GM12878 (cell line): ENCODE measurements at regions not wholly inside any gene's neighbourhood (a gene's known extent, or its start where the extent isn't known, plus 50 kb on each side); places are given as distances from the start of the nearest gene placed in this dataset.
"Not testable (repeated sequence)": the region's sequence is repeated elsewhere in the genome, so short reads cannot be mapped to it uniquely, and the experiment has no call there.

ENCODE experiments used
- ATAC-seq: fragments of 200-7000 bp; cut with Tn5 transposase; 3 replicates; pipeline ENCODE4 v1.9.1; 2020; ENCODE audit warnings: mild to moderate bottlenecking, moderate library complexity
- BruUV-seq: library from RNA; stranded (reverse); fragments of 400-500 nt; replicated peaks from 2 replicates; lab custom pipeline; 2021; lab: Mats Ljungman, UMichigan
- CTCF ChIA-PET: fragments of 300-600 bp; sonication (Branson Sonifier 250); formaldehyde crosslinking; extraction: SDS; loops from one replicate; lab custom pipeline; 2021; ENCODE audit warnings: inconsistent platforms; lab: Yijun Ruan, JAX
- POLR2A ChIA-PET: fragments of 350-600 bp; formaldehyde crosslinking; extraction: SDS; loops from one replicate; lab custom pipeline; 2021; ENCODE audit warnings: inconsistent platforms; lab: Charles Lee
- RAD21 ChIA-PET: fragments of 300-600 bp; sonication (Branson Sonifier 250); formaldehyde crosslinking; loops from one replicate; lab custom pipeline; 2023; ENCODE audit warnings: antibody characterized with exemption; ENCODE audit not compliant: unreplicated experiment; lab: Charles Lee
- SMC1A ChIA-PET: fragments of 300-600 bp; sonication (Branson Sonifier 250); formaldehyde crosslinking; loops from one replicate; lab custom pipeline; 2023; ENCODE audit not compliant: unreplicated experiment, uncharacterized antibody; lab: Charles Lee
- DNase-seq: peaks from one replicate; pipeline ENCODE4 v3.0.0-alpha.2; 2011; ENCODE audit warnings: low read depth, low spot score
- FAIRE-seq: peaks from 3 replicates; lab custom pipeline; 2011; peaks lifted over from hg19 to GRCh38; lab: Jason Lieb, UNC
- H2AFZ ChIP-seq: 2 replicates; pipeline ENCODE4 v1.6.0; 2011; ENCODE audit warnings: low read depth, low read length, control low read depth; ENCODE audit not compliant: control insufficient read depth
- H3K27ac ChIP-seq: 2 replicates; pipeline ENCODE4 v1.5.1; 2011; ENCODE audit warnings: control low read depth; ENCODE audit not compliant: control insufficient read depth, insufficient read depth
- H3K27me3 ChIP-seq, 2 experiments: replicated peaks in 1 of 2; 2 replicates each; pipeline versions ENCODE4 v1.6.0 to v1.6.1; 2011; ENCODE audit warnings: low read length in 1 of 2; ENCODE audit not compliant: control insufficient read depth in 2 of 2, insufficient read depth in 2 of 2
- H3K36me3 ChIP-seq, 2 experiments: 2 replicates each; pipeline ENCODE4 v1.5.1; 2011; ENCODE audit warnings: low read length in 1 of 2; ENCODE audit not compliant: control insufficient read depth in 2 of 2, insufficient read depth in 2 of 2
- H3K4me1 ChIP-seq: 2 replicates; pipeline ENCODE4 v1.6.1; 2011; ENCODE audit warnings: mild to moderate bottlenecking, low read length, moderate library complexity, mixed read lengths; ENCODE audit not compliant: control insufficient read depth, insufficient read depth
- H3K4me2 ChIP-seq: 2 replicates; pipeline ENCODE4 v1.6.0; 2011; ENCODE audit warnings: control low read depth; ENCODE audit not compliant: control insufficient read depth, insufficient read depth
- H3K4me3 ChIP-seq: fragments of 200-600 bp; sonication (generic); 2 replicates; pipeline ENCODE4 v1.5.1; 2016
- H3K79me2 ChIP-seq: 2 replicates; pipeline ENCODE4 v1.6.0; 2011; ENCODE audit warnings: low read length; ENCODE audit not compliant: control insufficient read depth, insufficient read depth
- H3K9ac ChIP-seq: 2 replicates; pipeline ENCODE4 v1.8.0; 2011; ENCODE audit warnings: low read length, control low read depth, mixed read lengths; ENCODE audit not compliant: control insufficient read depth, insufficient read depth
- H3K9me3 ChIP-seq: replicated peaks from 3 replicates; pipeline ENCODE4 v1.5.1; 2011; ENCODE audit warnings: mild to moderate bottlenecking, low read length; ENCODE audit not compliant: control insufficient read depth, insufficient read depth
- H4K20me1 ChIP-seq: 2 replicates; pipeline ENCODE4 v1.6.0; 2011; ENCODE audit not compliant: control insufficient read depth, insufficient read depth
- WGBS: methylation state at CpG from one replicate; pipeline ENCODE4 v1.1.6; 2016; ENCODE audit warnings: low lambda C conversion rate; ENCODE audit not compliant: insufficient replicate concordance, insufficient coverage; ENCODE audit errors: missing lambda C conversion rate; 5-methylcytosine and 5-hydroxymethylcytosine counted together
- in situ Hi-C: fragments of 300-500 bp; cut with MboI; formaldehyde crosslinking; loops from 9 replicates; pipeline ENCODE4 v1.14.3; 2018; ENCODE audit warnings: mixed read lengths
- intact Hi-C: fragments of 100-400 bp; cut with micrococcal nuclease; formaldehyde crosslinking; loops from one replicate; pipeline ENCODE4 v1.14.2; 2022; ENCODE audit not compliant: unreplicated experiment

- RAD21 ChIA-PET, CTCF ChIA-PET, H3K4me3 ChIP-seq, H3K27ac ChIP-seq, H4K20me1 ChIP-seq, H3K9me3 ChIP-seq, H3K27me3 ChIP-seq, intact Hi-C loops, in situ Hi-C loops, H2AFZ ChIP-seq, POLR2A ChIA-PET, H3K36me3 ChIP-seq, FAIRE-seq, ATAC-seq, H3K4me1 ChIP-seq, DNase-seq, H3K9ac ChIP-seq, SMC1A ChIA-PET, BruUV-seq, H3K79me2 ChIP-seq, H3K4me2 ChIP-seq: not testable (repeated sequence)
- 0% methylated on average over 1 of the region's 5 CpGs for WGBS
Observed at GRCh38 chr16:18263046-18263445, 73.5 kb downstream of the NPIPA8 start.

- 19% methylated on average over 2 of the region's 2 CpGs for WGBS
- DNase-seq, POLR2A ChIA-PET: not testable (repeated sequence)
Observed at GRCh38 chr16:18261848-18262247, 74.7 kb downstream of the NPIPA8 start.

GRCh38 chr16:18259496-18260176 is 76.9 kb downstream of the NPIPA8 start:
- CTCF ChIA-PET, H3K4me3 ChIP-seq, H2AFZ ChIP-seq, H3K4me1 ChIP-seq, BruUV-seq, H3K27me3 ChIP-seq, FAIRE-seq, SMC1A ChIA-PET, POLR2A ChIA-PET, H3K4me2 ChIP-seq, H3K36me3 ChIP-seq, ATAC-seq, intact Hi-C loops, in situ Hi-C loops, H4K20me1 ChIP-seq, H3K9ac ChIP-seq, RAD21 ChIA-PET, H3K79me2 ChIP-seq, DNase-seq, H3K9me3 ChIP-seq, H3K27ac ChIP-seq: not testable (repeated sequence)
- 0% methylated on average over 5 of the region's 10 CpGs for WGBS

More at GRCh38 chr16:18261848-18262247, 74.7 kb downstream of the NPIPA8 start:
- H3K9me3 ChIP-seq, H3K4me2 ChIP-seq, ATAC-seq, CTCF ChIA-PET, H3K4me1 ChIP-seq, H3K27me3 ChIP-seq, intact Hi-C loops, SMC1A ChIA-PET, H3K79me2 ChIP-seq, H4K20me1 ChIP-seq, H3K9ac ChIP-seq, H2AFZ ChIP-seq, H3K4me3 ChIP-seq, H3K27ac ChIP-seq, in situ Hi-C loops, BruUV-seq, H3K36me3 ChIP-seq, FAIRE-seq, RAD21 ChIA-PET: not testable (repeated sequence)

GRCh38 chr16:18252943-18253342 is 83.6 kb downstream of the NPIPA8 start:
- H3K27me3 ChIP-seq, ATAC-seq, H3K4me2 ChIP-seq, POLR2A ChIA-PET, H3K9ac ChIP-seq, intact Hi-C loops, RAD21 ChIA-PET, CTCF ChIA-PET, DNase-seq, FAIRE-seq, H3K36me3 ChIP-seq, SMC1A ChIA-PET, H3K27ac ChIP-seq, in situ Hi-C loops, H3K9me3 ChIP-seq, H4K20me1 ChIP-seq, BruUV-seq, H3K4me1 ChIP-seq, H3K4me3 ChIP-seq, H2AFZ ChIP-seq, H3K79me2 ChIP-seq: not testable (repeated sequence)
- WGBS, result 86% methylated on average over 1 of the region's 5 CpGs
